Gastrocnemius medialis (tissue), 4 donors: ENCODE measurements at regions not wholly inside any gene's neighbourhood (a gene's known extent, or its start where the extent isn't known, plus 50 kb on each side); places are given as distances from the start of the nearest gene placed in this dataset.

Experiments
- POLR2A ChIP-seq, 2 donors: fragments of 450-650 bp; IDR thresholded peaks; one replicate each; pipeline ENCODE4 v1.6.1; 2017; ENCODE audit warnings: antibody characterized with exemption in 2 of 2, mild to moderate bottlenecking in 2 of 2, moderate library complexity in 2 of 2
- TF ChIP-seq, protein P1 (sequence below), 5 experiments: fragments of 450-650 bp in 3 of 5; fragments of 200-600 bp in 2 of 5; sonication (generic) in 2 of 5; IDR thresholded peaks in 4 of 5; conservative IDR thresholded peaks in 1 of 5; 1 replicate in 4 of 5; 2 replicates in 1 of 5; pipeline ENCODE4 v1.5.1; 2016 to 2019; ENCODE audit warnings: antibody characterized with exemption in 5 of 5, mild to moderate bottlenecking in 3 of 5, moderate library complexity in 3 of 5

DNA sequence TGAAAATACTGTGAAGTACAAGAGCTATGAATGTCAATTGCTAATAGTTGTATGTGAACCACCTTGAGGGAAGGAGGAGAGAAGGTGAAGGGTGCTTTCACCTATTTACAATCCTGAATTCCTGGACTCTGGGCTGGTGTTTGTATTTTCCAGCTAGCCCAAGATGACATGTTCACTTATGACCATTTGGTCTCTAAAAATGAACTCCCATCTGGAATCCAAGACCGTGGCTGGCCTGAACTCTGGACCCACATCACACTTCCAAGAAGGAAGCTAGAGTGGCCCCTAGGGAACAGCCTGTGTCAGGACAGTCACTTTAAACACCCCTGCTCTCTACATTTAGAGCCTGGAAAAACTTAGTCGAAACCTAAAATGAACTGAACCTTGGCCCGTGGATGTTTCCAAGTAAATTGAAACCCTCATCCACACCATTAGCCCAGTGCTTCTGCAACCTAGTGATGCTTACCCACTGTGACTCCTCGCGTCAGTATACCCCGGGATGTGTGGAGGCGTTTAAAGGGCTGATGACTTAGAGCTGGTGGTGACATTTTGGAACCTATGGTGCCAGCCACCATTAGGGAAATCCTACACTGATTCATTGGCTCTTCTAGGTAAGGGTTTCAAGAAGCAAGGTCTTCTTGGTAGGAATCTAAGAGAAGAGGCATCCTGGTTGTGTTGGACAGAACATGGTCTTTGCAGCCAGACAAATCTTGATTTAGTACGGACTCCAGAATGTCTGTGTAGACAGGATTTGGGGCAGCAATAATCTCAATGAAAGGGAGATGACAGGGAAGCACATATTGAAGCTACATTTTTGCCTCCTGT lies 171.5 kb upstream of the IRF2BP2 start:
- TF ChIP-seq, protein P1, sequence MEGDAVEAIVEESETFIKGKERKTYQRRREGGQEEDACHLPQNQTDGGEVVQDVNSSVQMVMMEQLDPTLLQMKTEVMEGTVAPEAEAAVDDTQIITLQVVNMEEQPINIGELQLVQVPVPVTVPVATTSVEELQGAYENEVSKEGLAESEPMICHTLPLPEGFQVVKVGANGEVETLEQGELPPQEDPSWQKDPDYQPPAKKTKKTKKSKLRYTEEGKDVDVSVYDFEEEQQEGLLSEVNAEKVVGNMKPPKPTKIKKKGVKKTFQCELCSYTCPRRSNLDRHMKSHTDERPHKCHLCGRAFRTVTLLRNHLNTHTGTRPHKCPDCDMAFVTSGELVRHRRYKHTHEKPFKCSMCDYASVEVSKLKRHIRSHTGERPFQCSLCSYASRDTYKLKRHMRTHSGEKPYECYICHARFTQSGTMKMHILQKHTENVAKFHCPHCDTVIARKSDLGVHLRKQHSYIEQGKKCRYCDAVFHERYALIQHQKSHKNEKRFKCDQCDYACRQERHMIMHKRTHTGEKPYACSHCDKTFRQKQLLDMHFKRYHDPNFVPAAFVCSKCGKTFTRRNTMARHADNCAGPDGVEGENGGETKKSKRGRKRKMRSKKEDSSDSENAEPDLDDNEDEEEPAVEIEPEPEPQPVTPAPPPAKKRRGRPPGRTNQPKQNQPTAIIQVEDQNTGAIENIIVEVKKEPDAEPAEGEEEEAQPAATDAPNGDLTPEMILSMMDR (IDR thresholded peaks at IDR 0.05 in 4 of 5, conservative IDR thresholded peaks at IDR 0.05 in 1 of 5), result peak in 1 of 5 experiments; percentile 20
- TF ChIP-seq POLR2A (IDR thresholded peaks at IDR 0.05), result no peak
